Erythroblast (primary cell): ENCODE measurements at regions not wholly inside any gene's neighbourhood (a gene's known extent, or its start where the extent isn't known, plus 50 kb on each side); places are given as distances from the start of the nearest gene placed in this dataset.

Experiments used
- GATA1 ChIP-seq: IDR thresholded peaks from 2 replicates; pipeline ENCODE4 v1.6.1; 2011; ENCODE audit warnings: low read depth, mild to moderate bottlenecking, control low read depth, low read length, moderate library complexity
- POLR2A ChIP-seq: IDR thresholded peaks from 2 replicates; pipeline ENCODE4 v1.6.1; 2011; ENCODE audit warnings: mild to moderate bottlenecking, low read length

- TF ChIP-seq POLR2A, result no peak
- no peak for TF ChIP-seq GATA1
Measured at GRCh38 chr6:126761854-126762253, 356.6 kb upstream of the RSPO3 start.
